RWPE1 (cell line): ENCODE measurements at regions not wholly inside any gene's neighbourhood (a gene's known extent, or its start where the extent isn't known, plus 50 kb on each side); places are given as distances from the start of the nearest gene placed in this dataset.

ENCODE experiments used
- CTCF ChIA-PET: fragments of 350-600 bp; sonication (Branson Sonifier 250); formaldehyde crosslinking; extraction: SDS; loops from one replicate; lab custom pipeline; 2021; lab: Yijun Ruan, JAX
- POLR2A ChIA-PET: fragments of 400-600 bp; formaldehyde crosslinking; extraction: SDS; loops from one replicate; lab custom pipeline; 2020; ENCODE audit warnings: antibody characterized with exemption; ENCODE audit not compliant: low non-redundant PET; lab: Yijun Ruan, JAX
- DNase-seq: peaks from one replicate; pipeline ENCODE4 v3.0.0; 2012; ENCODE audit warnings: low spot score
- H3K27ac ChIP-seq: fragments of 450-650 bp; 2 replicates; pipeline ENCODE4 v1.5.1; 2017
- TF ChIP-seq, protein P1 (sequence below): fragments of 450-650 bp; conservative IDR thresholded peaks from 2 replicates; pipeline ENCODE4 v1.5.1; 2017; ENCODE audit warnings: low read depth, mild to moderate bottlenecking

GRCh38 chr21:16789636-16790035 is 723.2 kb upstream of the CXADR start:
- no peak for DNase-seq
- POLR2A ChIA-PET = no interaction called here
- CTCF ChIA-PET = interaction anchor here (0.5 kb wide), 1 partner anchor 27 kb away, joined by 3 read pairs; no protein-coding TSS in a partner anchor
- no peak overlapping the region for H3K27ac ChIP-seq
- TF ChIP-seq, protein P1, sequence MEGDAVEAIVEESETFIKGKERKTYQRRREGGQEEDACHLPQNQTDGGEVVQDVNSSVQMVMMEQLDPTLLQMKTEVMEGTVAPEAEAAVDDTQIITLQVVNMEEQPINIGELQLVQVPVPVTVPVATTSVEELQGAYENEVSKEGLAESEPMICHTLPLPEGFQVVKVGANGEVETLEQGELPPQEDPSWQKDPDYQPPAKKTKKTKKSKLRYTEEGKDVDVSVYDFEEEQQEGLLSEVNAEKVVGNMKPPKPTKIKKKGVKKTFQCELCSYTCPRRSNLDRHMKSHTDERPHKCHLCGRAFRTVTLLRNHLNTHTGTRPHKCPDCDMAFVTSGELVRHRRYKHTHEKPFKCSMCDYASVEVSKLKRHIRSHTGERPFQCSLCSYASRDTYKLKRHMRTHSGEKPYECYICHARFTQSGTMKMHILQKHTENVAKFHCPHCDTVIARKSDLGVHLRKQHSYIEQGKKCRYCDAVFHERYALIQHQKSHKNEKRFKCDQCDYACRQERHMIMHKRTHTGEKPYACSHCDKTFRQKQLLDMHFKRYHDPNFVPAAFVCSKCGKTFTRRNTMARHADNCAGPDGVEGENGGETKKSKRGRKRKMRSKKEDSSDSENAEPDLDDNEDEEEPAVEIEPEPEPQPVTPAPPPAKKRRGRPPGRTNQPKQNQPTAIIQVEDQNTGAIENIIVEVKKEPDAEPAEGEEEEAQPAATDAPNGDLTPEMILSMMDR = no peak

DNA sequence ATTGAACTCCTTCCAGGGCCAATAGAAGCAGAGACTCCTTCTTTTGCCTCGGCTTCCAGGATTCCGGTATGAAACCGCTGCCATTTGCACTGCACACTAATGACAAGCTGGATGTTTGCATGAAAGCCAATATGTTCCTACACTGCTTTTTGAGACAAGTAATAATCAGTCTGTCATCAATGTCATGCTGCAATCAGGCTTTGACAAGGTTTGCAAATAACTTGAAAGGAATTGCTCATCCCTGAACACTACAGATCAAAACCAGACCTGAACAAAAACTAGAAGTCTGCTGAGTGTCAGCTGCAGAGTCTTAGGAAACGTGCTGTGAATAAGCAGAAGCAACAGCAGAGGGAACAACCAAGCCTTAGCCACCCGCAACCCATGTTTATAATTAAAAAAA is 720.7 kb upstream of the CXADR start:
- POLR2A ChIA-PET = no interaction called here
- DNase-seq = no peak
- H3K27ac ChIP-seq = no peak overlapping the region
- TF ChIP-seq, protein P1 = no peak
- CTCF ChIA-PET = no interaction called here

GRCh38 chr21:16794950-16795349 is 717.9 kb upstream of the CXADR start:
- no peak overlapping the region for H3K27ac ChIP-seq
- POLR2A ChIA-PET = no interaction called here
- CTCF ChIA-PET = no interaction called here
- no peak for DNase-seq
- TF ChIP-seq, protein P1 = no peak

- no peak for DNase-seq
- POLR2A ChIA-PET = no interaction called here
- CTCF ChIA-PET = no interaction called here
- TF ChIP-seq, protein P1 = no peak
- no peak overlapping the region for H3K27ac ChIP-seq
Observed at GRCh38 chr21:16796776-16797175, 716.1 kb upstream of the CXADR start.

DNA sequence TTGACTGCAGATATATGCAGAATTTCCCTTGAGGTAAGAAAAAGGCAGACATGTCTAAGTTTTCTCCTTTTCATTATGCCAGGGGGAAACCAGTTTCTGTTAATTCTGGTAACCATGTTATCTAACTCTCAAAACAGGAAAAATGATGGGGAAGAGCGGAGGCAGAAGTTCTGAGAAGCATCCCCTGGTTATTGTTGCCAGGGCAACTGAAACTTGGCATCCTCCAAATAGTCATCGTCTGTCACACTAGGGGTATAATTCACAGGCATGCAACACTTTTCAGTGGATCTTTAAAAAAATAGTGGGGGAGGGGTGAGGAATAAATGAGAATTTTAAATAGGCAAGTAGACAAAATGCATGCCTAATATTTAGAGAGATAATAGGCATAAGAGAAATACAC is 715.3 kb upstream of the CXADR start:
- POLR2A ChIA-PET = no interaction called here
- no peak for DNase-seq
- TF ChIP-seq, protein P1 = no peak
- CTCF ChIA-PET = no interaction called here
- no peak overlapping the region for H3K27ac ChIP-seq

DNA sequence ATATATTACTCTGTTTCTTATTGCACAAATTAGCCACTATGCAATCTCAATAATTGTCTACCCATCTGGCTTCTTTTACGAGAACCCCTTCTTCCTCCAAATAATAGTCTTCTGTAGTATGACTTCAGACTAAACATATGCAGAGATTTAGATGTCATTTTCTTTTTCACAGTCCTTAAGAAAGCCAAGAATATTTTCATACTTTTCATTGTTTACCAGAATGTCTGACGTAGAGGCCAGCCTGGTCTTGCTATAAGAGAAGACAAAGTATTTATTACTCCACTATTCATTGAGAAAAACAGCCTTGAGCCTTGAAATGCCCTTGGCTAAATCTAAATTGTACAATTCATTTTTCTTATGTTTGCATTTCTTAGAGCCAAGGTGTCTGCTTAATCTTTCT is 714.9 kb upstream of the CXADR start:
- TF ChIP-seq, protein P1 = no peak
- DNase-seq = no peak
- CTCF ChIA-PET = no interaction called here
- H3K27ac ChIP-seq = no peak overlapping the region
- POLR2A ChIA-PET = no interaction called here
